Activated naive CD4-positive, alpha-beta T cell treated with anti-CD3 and anti-CD28 coated beads, Interleukin-2, amount 50 U/mL, for 24 hours (primary cell): ENCODE measurements at regions not wholly inside any gene's neighbourhood (a gene's known extent, or its start where the extent isn't known, plus 50 kb on each side); places are given as distances from the start of the nearest gene placed in this dataset.
"Not testable (repeated sequence)": the region's sequence is repeated elsewhere in the genome, so short reads cannot be mapped to it uniquely, and the experiment has no call there.

Experiments
- H3K27ac Mint-ChIP-seq: one replicate; pipeline ENCODE4 v1.8.0; 2021; ENCODE audit warnings: mild to moderate bottlenecking, mixed read lengths
- H3K27me3 Mint-ChIP-seq: one replicate; pipeline ENCODE4 v1.8.0; 2021; ENCODE audit warnings: mixed read lengths
- H3K36me3 Mint-ChIP-seq: one replicate; pipeline ENCODE4 v1.8.0; 2021; ENCODE audit warnings: mixed read lengths
- H3K4me1 Mint-ChIP-seq: one replicate; pipeline ENCODE4 v1.8.0; 2021; ENCODE audit warnings: mixed read lengths
- H3K4me3 Mint-ChIP-seq: one replicate; pipeline ENCODE4 v1.8.0; 2021; ENCODE audit warnings: mild to moderate bottlenecking, mixed read lengths
- H3K9me3 Mint-ChIP-seq: one replicate; pipeline ENCODE4 v1.8.0; 2021; ENCODE audit warnings: mixed read lengths

- not testable (repeated sequence) for H3K36me3 Mint-ChIP-seq, H3K27me3 Mint-ChIP-seq, H3K27ac Mint-ChIP-seq, H3K4me3 Mint-ChIP-seq, H3K4me1 Mint-ChIP-seq
- H3K9me3 Mint-ChIP-seq, result peaks cover 12% of the 10 kb centered on the region
Observed at GRCh38 chr13:54130931-54131330, 1102.3 kb downstream of the OLFM4 start.

GRCh38 chr13:54131433-54131832 lies 1102.8 kb downstream of the OLFM4 start:
- not testable (repeated sequence) for H3K27me3 Mint-ChIP-seq, H3K4me3 Mint-ChIP-seq, H3K36me3 Mint-ChIP-seq, H3K27ac Mint-ChIP-seq, H3K4me1 Mint-ChIP-seq
- peaks cover 12% of the 10 kb centered on the region for H3K9me3 Mint-ChIP-seq

- H3K27me3 Mint-ChIP-seq, H3K4me1 Mint-ChIP-seq, H3K36me3 Mint-ChIP-seq, H3K27ac Mint-ChIP-seq, H3K4me3 Mint-ChIP-seq: not testable (repeated sequence)
- peaks cover 12% of the 10 kb centered on the region for H3K9me3 Mint-ChIP-seq
Observed at GRCh38 chr13:54132127-54132526, 1103.5 kb downstream of the OLFM4 start.

- not testable (repeated sequence) for H3K27me3 Mint-ChIP-seq, H3K36me3 Mint-ChIP-seq
- peaks cover 12% of the 10 kb centered on the region for H3K9me3 Mint-ChIP-seq
Observed at GRCh38 chr13:54132720-54133119, 1104.1 kb downstream of the OLFM4 start.

GRCh38 chr13:54133746-54134145 lies 1105.1 kb downstream of the OLFM4 start:
- Mint-ChIP-seq H3K27me3 (no peaks in the 10 kb centered on the region), H3K9me3 (peaks cover 12% of the 10 kb centered on the region), H3K4me1 (no peaks in the 10 kb centered on the region), H3K27ac (no peak overlapping the region), H3K4me3 (no peak overlapping the region), H3K36me3 (no peaks in the 10 kb centered on the region)

More at GRCh38 chr13:54132720-54133119, 1104.1 kb downstream of the OLFM4 start:
- not testable (repeated sequence) for H3K4me1 Mint-ChIP-seq, H3K27ac Mint-ChIP-seq, H3K4me3 Mint-ChIP-seq

GRCh38 chr13:54144828-54145227 lies 1116.2 kb downstream of the OLFM4 start:
- H3K36me3 Mint-ChIP-seq, result no peaks in the 10 kb centered on the region

GRCh38 chr13:54150851-54151250 lies 1122.2 kb downstream of the OLFM4 start:
- H3K9me3 Mint-ChIP-seq, result peaks cover 8% of the 10 kb centered on the region
- no peak overlapping the region for H3K27ac Mint-ChIP-seq
- no peaks in the 10 kb centered on the region for H3K36me3 Mint-ChIP-seq
- H3K4me3 Mint-ChIP-seq, result no peak overlapping the region
- no peaks in the 10 kb centered on the region for H3K27me3 Mint-ChIP-seq
- no peaks in the 10 kb centered on the region for H3K4me1 Mint-ChIP-seq

More at GRCh38 chr13:54144828-54145227, 1116.2 kb downstream of the OLFM4 start:
- H3K4me3 Mint-ChIP-seq, result no peak overlapping the region
- no peak overlapping the region for H3K27ac Mint-ChIP-seq
- no peaks in the 10 kb centered on the region for H3K27me3 Mint-ChIP-seq
- H3K4me1 Mint-ChIP-seq, result no peaks in the 10 kb centered on the region
- peaks cover 15% of the 10 kb centered on the region for H3K9me3 Mint-ChIP-seq

- Mint-ChIP-seq H3K4me1 (no peaks in the 10 kb centered on the region), H3K4me3 (no peak overlapping the region), H3K27me3 (peaks cover 2% of the 10 kb centered on the region), H3K27ac (no peak overlapping the region), H3K36me3 (no peaks in the 10 kb centered on the region), H3K9me3 (peaks cover 5% of the 10 kb centered on the region)
Observed at GRCh38 chr13:54162069-54162468, 1133.5 kb downstream of the OLFM4 start.

- no peaks in the 10 kb centered on the region for H3K9me3 Mint-ChIP-seq
- no peaks in the 10 kb centered on the region for H3K27me3 Mint-ChIP-seq
- no peaks in the 10 kb centered on the region for H3K4me1 Mint-ChIP-seq
- H3K27ac Mint-ChIP-seq, result no peak overlapping the region
- H3K4me3 Mint-ChIP-seq, result no peak overlapping the region
- no peaks in the 10 kb centered on the region for H3K36me3 Mint-ChIP-seq
Observed at GRCh38 chr13:54165581-54166215, 1137.1 kb downstream of the OLFM4 start.

- H3K36me3 Mint-ChIP-seq, result no peaks in the 10 kb centered on the region
- peaks cover 3% of the 10 kb centered on the region for H3K9me3 Mint-ChIP-seq
- no peak overlapping the region for H3K4me3 Mint-ChIP-seq
- no peaks in the 10 kb centered on the region for H3K27me3 Mint-ChIP-seq
- no peaks in the 10 kb centered on the region for H3K4me1 Mint-ChIP-seq
- no peak overlapping the region for H3K27ac Mint-ChIP-seq
Observed at GRCh38 chr13:54173996-54174395, 1145.4 kb downstream of the OLFM4 start.

GRCh38 chr13:54175466-54175865 lies 1146.9 kb downstream of the OLFM4 start:
- no peaks in the 10 kb centered on the region for H3K4me1 Mint-ChIP-seq
- H3K36me3 Mint-ChIP-seq, result no peaks in the 10 kb centered on the region
- no peak overlapping the region for H3K4me3 Mint-ChIP-seq
- peaks cover 8% of the 10 kb centered on the region for H3K9me3 Mint-ChIP-seq
- H3K27ac Mint-ChIP-seq, result no peak overlapping the region
- H3K27me3 Mint-ChIP-seq, result no peaks in the 10 kb centered on the region

GRCh38 chr13:54177466-54177865 lies 1148.9 kb downstream of the OLFM4 start:
- no peaks in the 10 kb centered on the region for H3K27me3 Mint-ChIP-seq
- no peaks in the 10 kb centered on the region for H3K4me1 Mint-ChIP-seq
- H3K36me3 Mint-ChIP-seq, result no peaks in the 10 kb centered on the region
- no peak overlapping the region for H3K27ac Mint-ChIP-seq
- no peak overlapping the region for H3K4me3 Mint-ChIP-seq
- H3K9me3 Mint-ChIP-seq, result peaks cover 7% of the 10 kb centered on the region

GRCh38 chr13:54183166-54183565 lies 1154.6 kb downstream of the OLFM4 start:
- Mint-ChIP-seq H3K4me3 (no peak overlapping the region), H3K9me3 (peaks cover 21% of the 10 kb centered on the region), H3K4me1 (no peaks in the 10 kb centered on the region), H3K27ac (no peak overlapping the region), H3K27me3 (no peaks in the 10 kb centered on the region), H3K36me3 (no peaks in the 10 kb centered on the region)

GRCh38 chr13:54183728-54184127 lies 1155.1 kb downstream of the OLFM4 start:
- no peaks in the 10 kb centered on the region for H3K27me3 Mint-ChIP-seq
- no peak overlapping the region for H3K4me3 Mint-ChIP-seq
- no peaks in the 10 kb centered on the region for H3K36me3 Mint-ChIP-seq
- no peaks in the 10 kb centered on the region for H3K4me1 Mint-ChIP-seq
- H3K27ac Mint-ChIP-seq, result no peak overlapping the region
- peaks cover 21% of the 10 kb centered on the region for H3K9me3 Mint-ChIP-seq

GRCh38 chr13:54184576-54184975 lies 1156.0 kb downstream of the OLFM4 start:
- H3K4me1 Mint-ChIP-seq, result no peaks in the 10 kb centered on the region
- peaks cover 24% of the 10 kb centered on the region for H3K9me3 Mint-ChIP-seq
- no peak overlapping the region for H3K4me3 Mint-ChIP-seq
- H3K27me3 Mint-ChIP-seq, result no peaks in the 10 kb centered on the region
- no peaks in the 10 kb centered on the region for H3K36me3 Mint-ChIP-seq
- H3K27ac Mint-ChIP-seq, result no peak overlapping the region

GRCh38 chr13:54185101-54185500 lies 1156.5 kb downstream of the OLFM4 start:
- H3K4me3 Mint-ChIP-seq, result no peak overlapping the region
- peaks cover 28% of the 10 kb centered on the region for H3K9me3 Mint-ChIP-seq
- H3K27me3 Mint-ChIP-seq, result no peaks in the 10 kb centered on the region
- H3K36me3 Mint-ChIP-seq, result no peaks in the 10 kb centered on the region
- no peaks in the 10 kb centered on the region for H3K4me1 Mint-ChIP-seq
- H3K27ac Mint-ChIP-seq, result no peak overlapping the region

GRCh38 chr13:54185785-54186184 lies 1157.2 kb downstream of the OLFM4 start:
- Mint-ChIP-seq H3K36me3 (no peaks in the 10 kb centered on the region), H3K4me3 (no peak overlapping the region), H3K4me1 (no peaks in the 10 kb centered on the region), H3K27me3 (no peaks in the 10 kb centered on the region), H3K9me3 (peaks cover 25% of the 10 kb centered on the region), H3K27ac (no peak overlapping the region)
